BLaER1 (cell line): ENCODE measurements at regions not wholly inside any gene's neighbourhood (a gene's known extent, or its start where the extent isn't known, plus 50 kb on each side); places are given as distances from the start of the nearest gene placed in this dataset.
"Not testable (repeated sequence)": the region's sequence is repeated elsewhere in the genome, so short reads cannot be mapped to it uniquely, and the experiment has no call there.

ENCODE experiments used
- H3K27ac ChIP-seq: shearing (Covaris generic); formaldehyde crosslinking; 2 replicates; pipeline ENCODE4 v1.8.1; 2022
- H3K27me3 ChIP-seq: shearing (Covaris generic); formaldehyde crosslinking; 2 replicates; pipeline ENCODE4 v1.8.1; 2022
- H3K36me3 ChIP-seq: shearing (Covaris generic); formaldehyde crosslinking; 2 replicates; pipeline ENCODE4 v1.8.1; 2022
- H3K4me1 ChIP-seq: shearing (Covaris generic); formaldehyde crosslinking; 2 replicates; pipeline ENCODE4 v1.8.1; 2022
- H3K4me2 ChIP-seq: shearing (Covaris generic); formaldehyde crosslinking; 2 replicates; pipeline ENCODE4 v1.8.1; 2022
- H3K4me3 ChIP-seq: shearing (Covaris generic); formaldehyde crosslinking; 2 replicates; pipeline ENCODE4 v1.8.1; 2022
- H3K9ac ChIP-seq: shearing (Covaris generic); formaldehyde crosslinking; 2 replicates; pipeline ENCODE4 v1.8.1; 2022
- H3K9me3 ChIP-seq: shearing (Covaris generic); formaldehyde crosslinking; 2 replicates; pipeline ENCODE4 v1.8.1; 2022
- H4K20me1 ChIP-seq: shearing (Covaris generic); formaldehyde crosslinking; 2 replicates; pipeline ENCODE4 v1.8.1; 2022
- Cebpa-rat ChIP-seq: shearing (Covaris generic); IDR thresholded peaks from 2 replicates; pipeline ENCODE4 v1.8.1; 2022

GRCh38 chr5:118377420-118377819 lies 610.9 kb downstream of the DTWD2 start:
- no peaks in the 10 kb centered on the region for H3K9me3 ChIP-seq
- no peak overlapping the region for H3K27ac ChIP-seq
- TF ChIP-seq Cebpa-rat: no peak
- no peaks in the 10 kb centered on the region for H4K20me1 ChIP-seq
- no peak overlapping the region for H3K4me2 ChIP-seq
- H3K27me3 ChIP-seq: no peaks in the 10 kb centered on the region
- H3K4me3 ChIP-seq: no peak overlapping the region
- no peaks in the 10 kb centered on the region for H3K36me3 ChIP-seq
- no peaks in the 10 kb centered on the region for H3K4me1 ChIP-seq
- H3K9ac ChIP-seq: no peak overlapping the region

GRCh38 chr5:118371973-118372831 lies 616.1 kb downstream of the DTWD2 start:
- Histone ChIP-seq H3K4me1 (no peaks in the 10 kb centered on the region), H3K27ac (no peak overlapping the region), H3K9me3 (no peaks in the 10 kb centered on the region), H3K9ac (no peak overlapping the region), H4K20me1 (no peaks in the 10 kb centered on the region), H3K36me3 (no peaks in the 10 kb centered on the region), H3K4me2 (no peak overlapping the region), H3K27me3 (no peaks in the 10 kb centered on the region), H3K4me3 (no peak overlapping the region)
- TF ChIP-seq Cebpa-rat: no peak

- Histone ChIP-seq H3K27me3 (no peaks in the 10 kb centered on the region), H3K4me3 (no peak overlapping the region), H3K9ac (no peak overlapping the region), H4K20me1 (no peaks in the 10 kb centered on the region), H3K4me2 (no peak overlapping the region), H3K27ac (no peak overlapping the region), H3K36me3 (no peaks in the 10 kb centered on the region), H3K9me3 (no peaks in the 10 kb centered on the region), H3K4me1 (no peaks in the 10 kb centered on the region)
- no peak for TF ChIP-seq Cebpa-rat
These were observed 621.9 kb downstream of the DTWD2 start for GRCh38 chr5:118366429-118366828.

- no peaks in the 10 kb centered on the region for H3K27me3 ChIP-seq
- no peak overlapping the region for H3K9ac ChIP-seq
- H4K20me1 ChIP-seq: no peaks in the 10 kb centered on the region
- no peaks in the 10 kb centered on the region for H3K4me1 ChIP-seq
- no peaks in the 10 kb centered on the region for H3K9me3 ChIP-seq
- TF ChIP-seq Cebpa-rat: no peak
- H3K36me3 ChIP-seq: no peaks in the 10 kb centered on the region
- H3K4me2 ChIP-seq: no peak overlapping the region
- H3K4me3 ChIP-seq: no peak overlapping the region
- H3K27ac ChIP-seq: no peak overlapping the region
These were observed 622.6 kb downstream of the DTWD2 start for GRCh38 chr5:118365718-118366117.

GRCh38 chr5:118354797-118355196 lies 633.5 kb downstream of the DTWD2 start:
- H3K27ac ChIP-seq: no peak overlapping the region
- H3K4me3 ChIP-seq: no peak overlapping the region
- no peak for TF ChIP-seq Cebpa-rat

GRCh38 chr5:118353970-118354369 lies 634.4 kb downstream of the DTWD2 start:
- Histone ChIP-seq H4K20me1 (no peaks in the 10 kb centered on the region), H3K36me3 (no peaks in the 10 kb centered on the region), H3K9ac (no peak overlapping the region), H3K4me1 (no peaks in the 10 kb centered on the region), H3K4me2 (no peak overlapping the region), H3K9me3 (no peaks in the 10 kb centered on the region), H3K27ac (no peak overlapping the region), H3K4me3 (no peak overlapping the region), H3K27me3 (no peaks in the 10 kb centered on the region)
- no peak for TF ChIP-seq Cebpa-rat

More at GRCh38 chr5:118354797-118355196, 633.5 kb downstream of the DTWD2 start:
- Histone ChIP-seq H3K9me3 (no peaks in the 10 kb centered on the region), H3K4me1 (no peaks in the 10 kb centered on the region), H3K4me2 (no peak overlapping the region), H4K20me1 (no peaks in the 10 kb centered on the region), H3K9ac (no peak overlapping the region), H3K36me3 (no peaks in the 10 kb centered on the region), H3K27me3 (no peaks in the 10 kb centered on the region)

GRCh38 chr5:118336468-118336867 lies 651.9 kb downstream of the DTWD2 start:
- no peak for TF ChIP-seq Cebpa-rat
- no peaks in the 10 kb centered on the region for H3K9me3 ChIP-seq
- H3K4me3 ChIP-seq: no peak overlapping the region
- no peaks in the 10 kb centered on the region for H3K27me3 ChIP-seq
- H3K4me1 ChIP-seq: no peaks in the 10 kb centered on the region
- H3K4me2 ChIP-seq: no peak overlapping the region
- no peak overlapping the region for H3K9ac ChIP-seq
- no peaks in the 10 kb centered on the region for H3K36me3 ChIP-seq
- no peak overlapping the region for H3K27ac ChIP-seq
- H4K20me1 ChIP-seq: no peaks in the 10 kb centered on the region

- H3K9me3 ChIP-seq: peaks cover 10% of the 10 kb centered on the region
- H4K20me1 ChIP-seq: no peaks in the 10 kb centered on the region
- no peaks in the 10 kb centered on the region for H3K4me1 ChIP-seq
- H3K4me2 ChIP-seq: no peak overlapping the region
- H3K27me3 ChIP-seq: no peaks in the 10 kb centered on the region; the same call in 1 of the 2 replicates
- TF ChIP-seq Cebpa-rat: no peak
- no peak overlapping the region for H3K27ac ChIP-seq
- no peaks in the 10 kb centered on the region for H3K36me3 ChIP-seq
- no peak overlapping the region for H3K4me3 ChIP-seq
- no peak overlapping the region for H3K9ac ChIP-seq
These were observed 661.0 kb downstream of the DTWD2 start for GRCh38 chr5:118327389-118327788.

GRCh38 chr5:118326481-118327045 lies 661.8 kb downstream of the DTWD2 start:
- peaks cover 17% of the 10 kb centered on the region for H3K9me3 ChIP-seq
- no peak overlapping the region for H3K4me2 ChIP-seq
- no peak overlapping the region for H3K4me3 ChIP-seq
- H3K36me3 ChIP-seq: no peaks in the 10 kb centered on the region
- H3K27me3 ChIP-seq: no peaks in the 10 kb centered on the region; the same call in 1 of the 2 replicates
- no peaks in the 10 kb centered on the region for H4K20me1 ChIP-seq
- H3K27ac ChIP-seq: no peak overlapping the region
- H3K4me1 ChIP-seq: no peaks in the 10 kb centered on the region
- TF ChIP-seq Cebpa-rat: no peak
- no peak overlapping the region for H3K9ac ChIP-seq

- no peaks in the 10 kb centered on the region; the same call in 1 of the 2 replicates for H3K27me3 ChIP-seq
- no peak overlapping the region for H3K4me3 ChIP-seq
- no peak overlapping the region for H3K9ac ChIP-seq
- peaks cover 17% of the 10 kb centered on the region for H3K9me3 ChIP-seq
- no peak for TF ChIP-seq Cebpa-rat
- no peaks in the 10 kb centered on the region for H3K36me3 ChIP-seq
- no peak overlapping the region for H3K4me2 ChIP-seq
- H4K20me1 ChIP-seq: no peaks in the 10 kb centered on the region
- no peak overlapping the region for H3K27ac ChIP-seq
- no peaks in the 10 kb centered on the region for H3K4me1 ChIP-seq
These were observed 662.4 kb downstream of the DTWD2 start for GRCh38 chr5:118325931-118326330.

GRCh38 chr5:118323723-118324122 lies 664.6 kb downstream of the DTWD2 start:
- H4K20me1 ChIP-seq, H3K9ac ChIP-seq, H3K4me2 ChIP-seq, H3K4me1 ChIP-seq, H3K36me3 ChIP-seq, H3K27ac ChIP-seq, H3K27me3 ChIP-seq, H3K4me3 ChIP-seq: not testable (repeated sequence)
- H3K9me3 ChIP-seq: peaks cover 17% of the 10 kb centered on the region
